ENCODE measurements at regions not wholly inside any gene's neighbourhood (a gene's known extent, or its start where the extent isn't known, plus 50 kb on each side); places are given as distances from the start of the nearest gene placed in this dataset.
"Not testable (repeated sequence)": the region's sequence is repeated elsewhere in the genome, so short reads cannot be mapped to it uniquely, and the experiment has no call there.

GRCh38 chr2:144776766-144777165 lies 256.8 kb upstream of the ZEB2 start:
- no peak for DNase-seq

- DNase-seq: no peak
Observed at GRCh38 chr2:144774809-144775208, 254.9 kb upstream of the ZEB2 start.

GRCh38 chr2:144771348-144771747 lies 251.4 kb upstream of the ZEB2 start:
- peak; percentile 52 for DNase-seq

- no peak for DNase-seq
Observed at GRCh38 chr2:144770616-144771230, 250.8 kb upstream of the ZEB2 start.

- not testable (repeated sequence) for DNase-seq
Observed at GRCh38 chr2:144760939-144761338, 241.0 kb upstream of the ZEB2 start.

GRCh38 chr2:144759746-144760145 lies 239.8 kb upstream of the ZEB2 start:
- no peak for DNase-seq

- DNase-seq: not testable (repeated sequence)
Observed at GRCh38 chr2:144758196-144758595, 238.3 kb upstream of the ZEB2 start.

GRCh38 chr2:144753416-144753815 lies 233.5 kb upstream of the ZEB2 start:
- no peak for DNase-seq

- no peak for DNase-seq
Observed at GRCh38 chr2:144751142-144751905, 231.4 kb upstream of the ZEB2 start.

GRCh38 chr2:144749188-144749587 lies 229.3 kb upstream of the ZEB2 start:
- no peak for DNase-seq

GRCh38 chr2:144748443-144748842 lies 228.5 kb upstream of the ZEB2 start:
- DNase-seq: no peak

GRCh38 chr2:144747571-144747970 lies 227.7 kb upstream of the ZEB2 start:
- DNase-seq: no peak

- no peak for DNase-seq
Observed at GRCh38 chr2:144745424-144745823, 225.5 kb upstream of the ZEB2 start.

- DNase-seq: no peak
Observed at GRCh38 chr2:144738749-144739148, 218.8 kb upstream of the ZEB2 start.

GRCh38 chr2:144730711-144731110 lies 210.8 kb upstream of the ZEB2 start:
- DNase-seq: no peak

GRCh38 chr2:144724460-144724859 lies 204.5 kb upstream of the ZEB2 start:
- DNase-seq: not testable (repeated sequence)

- DNase-seq: no peak
Observed at GRCh38 chr2:144718376-144718775, 198.5 kb upstream of the ZEB2 start.

- DNase-seq: no peak
Observed at GRCh38 chr2:144715992-144716391, 196.1 kb upstream of the ZEB2 start.

- DNase-seq: no peak
Observed at GRCh38 chr2:144713410-144713809, 193.5 kb upstream of the ZEB2 start.

- DNase-seq: no peak
Observed at GRCh38 chr2:144712550-144712940, 192.6 kb upstream of the ZEB2 start.

- no peak for DNase-seq
Observed at GRCh38 chr2:144711630-144712549, 192.0 kb upstream of the ZEB2 start.

- DNase-seq: no peak
Observed at GRCh38 chr2:144711084-144711483, 191.2 kb upstream of the ZEB2 start.

- DNase-seq: peak; percentile 89
Observed at GRCh38 chr2:144708626-144709025, 188.7 kb upstream of the ZEB2 start.

Data from midbrain (tissue), 1 donor.